Stimulated activated naive CD4-positive, alpha-beta T cell (primary cell): ENCODE measurements at regions not wholly inside any gene's neighbourhood (a gene's known extent, or its start where the extent isn't known, plus 50 kb on each side); places are given as distances from the start of the nearest gene placed in this dataset.
"Not testable (repeated sequence)": the region's sequence is repeated elsewhere in the genome, so short reads cannot be mapped to it uniquely, and the experiment has no call there.

Experiments
- DNase-seq, 6 experiments: peaks; one replicate each; lab custom pipeline; 2025; lab: John Stamatoyannopoulos, UW

- no peak for DNase-seq
Observed at GRCh38 chr18:62629031-62629430, 86.3 kb upstream of the PHLPP1 start.

DNA sequence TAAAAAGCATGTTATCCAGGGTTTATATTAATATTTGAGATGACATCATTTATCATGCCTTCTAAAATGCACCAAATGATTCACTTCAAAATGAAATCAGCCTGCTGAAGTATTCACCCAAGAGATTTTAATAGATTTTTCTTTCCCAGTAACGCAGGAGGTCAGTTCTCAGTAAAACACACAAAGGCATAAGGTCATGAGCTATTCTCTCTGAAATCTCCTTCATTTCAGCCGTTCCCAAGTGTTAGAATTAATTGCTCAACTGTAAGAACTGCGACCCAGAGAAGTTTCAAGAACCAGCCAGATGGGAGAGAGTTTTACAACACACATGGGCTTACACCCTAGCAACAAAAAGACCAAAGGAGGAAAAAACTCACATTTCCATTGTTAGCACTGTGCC is 84.2 kb upstream of the PHLPP1 start:
- no peak for DNase-seq

DNA sequence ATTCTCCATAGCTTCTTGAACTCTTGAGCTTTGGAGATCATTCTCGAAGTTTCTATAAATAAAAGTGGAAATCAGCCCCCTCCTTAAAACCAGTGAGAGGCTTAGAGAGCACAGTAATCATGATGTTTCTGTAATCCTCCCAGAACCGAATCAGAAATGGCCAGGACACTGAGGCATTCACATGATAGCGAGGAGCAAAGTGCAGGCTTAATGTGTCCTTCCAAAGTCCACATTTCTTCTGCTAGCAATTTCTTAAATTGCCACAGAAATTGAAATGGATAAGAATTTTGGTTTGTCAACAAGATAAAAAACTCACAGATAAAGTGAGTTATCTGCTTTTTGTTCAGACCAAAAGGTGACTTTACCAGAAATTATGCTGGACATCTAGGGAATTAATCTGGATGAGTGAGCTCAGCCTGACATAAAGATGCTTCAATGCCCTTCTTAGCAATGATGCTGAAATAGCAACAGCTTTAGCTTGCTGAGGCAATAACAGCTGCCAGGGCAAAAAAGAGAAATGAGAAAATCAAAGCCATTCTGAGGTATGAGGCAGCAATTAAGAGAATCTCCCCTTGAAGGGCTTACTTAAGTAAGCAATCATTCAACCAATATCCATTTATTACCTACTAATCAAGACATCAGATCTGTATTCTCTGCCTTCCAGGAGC is 82.4 kb upstream of the PHLPP1 start:
- DNase-seq = no peak

GRCh38 chr18:62634458-62634857 is 80.9 kb upstream of the PHLPP1 start:
- no peak for DNase-seq

- no peak for DNase-seq
Observed at GRCh38 chr18:62634979-62635630, 80.2 kb upstream of the PHLPP1 start.

- no peak for DNase-seq
Observed at GRCh38 chr18:62637403-62637802, 77.9 kb upstream of the PHLPP1 start.

DNA sequence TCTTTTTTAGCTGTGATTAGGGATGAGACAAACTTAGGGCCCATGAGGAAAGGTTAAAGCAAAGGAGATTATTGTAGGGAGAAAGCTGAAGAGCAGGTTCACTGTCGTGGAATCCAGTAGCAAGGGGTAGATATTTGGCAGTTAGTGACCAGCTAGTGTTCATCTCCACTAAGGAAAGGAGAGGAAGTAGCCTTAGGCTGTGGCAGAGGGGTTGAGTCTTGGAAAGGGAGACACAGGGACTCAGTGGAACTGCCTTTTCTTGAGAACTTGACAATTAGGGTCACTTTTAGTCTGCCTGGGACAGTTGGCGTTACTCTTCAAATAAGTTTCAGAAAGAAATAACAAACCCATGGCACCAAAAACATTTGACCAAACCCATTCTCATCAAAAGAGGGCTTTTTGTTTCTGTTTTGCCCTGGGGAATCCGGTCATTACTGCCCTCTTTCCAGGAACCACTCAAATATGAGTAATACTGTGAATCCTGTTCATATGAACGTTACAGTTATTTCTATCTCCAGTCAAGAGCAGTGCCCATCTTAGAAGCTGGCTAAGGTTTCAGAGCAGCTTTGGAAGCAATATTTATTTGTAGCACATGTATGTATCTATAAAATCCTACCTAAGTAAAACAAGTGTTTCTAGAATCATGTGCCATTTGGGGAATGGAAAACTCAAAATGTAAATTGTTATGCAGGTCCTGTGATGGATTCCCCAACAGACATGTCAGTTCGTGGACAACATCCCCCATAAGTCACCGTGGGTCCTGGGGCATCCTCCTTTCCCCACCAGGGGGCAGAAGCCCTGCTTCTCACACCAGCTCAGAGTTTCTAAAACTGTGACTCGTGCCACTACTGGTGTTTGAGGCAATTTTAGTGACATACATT is 77.3 kb upstream of the PHLPP1 start:
- DNase-seq = peak in 5 of 6 experiments; percentile 9 to 36 (median 31)

- DNase-seq = no peak
Observed at GRCh38 chr18:62643181-62643580, 72.2 kb upstream of the PHLPP1 start.

- DNase-seq = no peak
Observed at GRCh38 chr18:62644773-62645172, 70.6 kb upstream of the PHLPP1 start.

DNA sequence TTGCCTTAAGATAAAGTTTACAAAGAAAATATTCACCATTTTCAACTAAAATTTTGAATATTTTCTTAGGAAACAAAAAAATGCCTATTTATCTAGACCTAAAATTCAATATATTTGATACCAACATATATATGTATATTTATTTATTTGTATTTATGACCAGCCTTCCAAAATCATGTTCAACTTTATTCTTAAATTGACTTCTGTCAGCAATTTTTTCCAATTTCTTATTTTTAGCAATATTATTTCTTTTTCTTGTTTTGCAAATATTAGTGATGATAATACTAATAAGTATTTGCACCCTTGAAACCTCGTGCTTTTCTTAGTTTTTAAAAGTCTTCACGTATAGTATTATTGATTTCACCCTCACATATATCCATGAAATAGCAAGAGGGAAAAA is 68.2 kb upstream of the PHLPP1 start:
- DNase-seq = no peak

GRCh38 chr18:62648045-62648678 is 67.2 kb upstream of the PHLPP1 start:
- DNase-seq = no peak

DNA sequence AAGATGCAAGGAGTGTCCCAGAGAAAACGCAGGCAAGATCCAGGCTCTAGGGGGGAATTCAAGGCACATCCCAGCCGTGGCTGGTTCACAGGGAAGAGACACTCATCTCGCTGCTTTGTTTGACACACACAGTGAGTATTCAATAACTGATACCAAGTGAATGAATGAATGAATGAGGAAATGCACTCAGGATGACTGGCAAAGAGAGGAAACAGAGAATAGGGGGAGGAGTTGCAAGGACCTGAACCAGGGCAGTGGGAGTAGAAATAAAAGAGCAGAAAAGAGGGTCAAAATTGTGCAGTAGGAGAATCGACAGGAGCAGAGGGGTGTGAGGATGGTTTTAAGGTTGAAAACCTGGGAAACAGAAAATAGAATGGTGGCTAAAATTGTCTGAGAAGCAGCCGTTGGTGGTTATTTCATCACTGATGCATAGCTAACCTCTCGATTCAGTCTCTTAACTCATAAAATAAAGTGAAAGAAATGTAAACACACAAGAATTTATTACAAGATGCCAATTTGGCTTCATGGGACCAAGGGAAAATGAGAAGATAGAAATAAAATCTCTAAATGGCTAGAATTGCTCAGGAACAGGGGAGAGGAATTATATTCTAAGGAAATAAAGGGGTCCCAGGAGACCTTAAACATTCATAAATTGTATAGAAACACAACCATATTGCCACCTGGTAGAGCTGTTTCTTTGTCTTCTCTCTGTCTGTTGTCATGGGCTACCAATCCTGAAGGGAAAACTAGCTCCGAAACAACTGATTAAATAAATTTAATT is 63.9 kb upstream of the PHLPP1 start:
- DNase-seq = no peak

DNA sequence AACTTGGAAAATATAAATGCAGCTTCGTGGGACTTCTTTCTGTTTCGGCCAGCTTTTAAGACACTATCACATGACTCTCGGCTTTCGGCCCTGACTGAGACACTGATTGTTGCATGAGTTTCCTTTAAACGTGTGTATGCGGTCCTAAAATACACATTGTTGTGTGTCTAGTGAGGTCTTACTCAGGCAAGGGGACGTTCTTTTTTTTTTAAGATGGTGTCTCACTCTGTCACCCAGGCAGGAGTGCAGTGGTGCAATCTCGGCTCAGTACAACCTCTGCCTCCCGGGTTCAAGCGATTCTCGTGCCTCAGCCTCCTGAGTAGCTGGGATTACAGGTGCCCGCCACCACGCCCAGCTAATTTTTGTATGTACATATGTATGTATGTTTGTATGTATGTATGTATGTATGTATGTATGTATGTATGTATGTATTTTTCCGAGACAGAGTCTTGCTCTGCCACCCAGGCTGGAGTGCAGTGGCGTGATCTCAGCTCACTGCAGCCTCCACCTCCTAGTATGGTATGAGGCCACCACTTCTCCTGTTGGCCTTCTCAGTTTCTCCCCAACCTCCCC is 63.2 kb upstream of the PHLPP1 start:
- not testable (repeated sequence) for DNase-seq

GRCh38 chr18:62655520-62656219 is 59.7 kb upstream of the PHLPP1 start:
- DNase-seq = no peak

DNA sequence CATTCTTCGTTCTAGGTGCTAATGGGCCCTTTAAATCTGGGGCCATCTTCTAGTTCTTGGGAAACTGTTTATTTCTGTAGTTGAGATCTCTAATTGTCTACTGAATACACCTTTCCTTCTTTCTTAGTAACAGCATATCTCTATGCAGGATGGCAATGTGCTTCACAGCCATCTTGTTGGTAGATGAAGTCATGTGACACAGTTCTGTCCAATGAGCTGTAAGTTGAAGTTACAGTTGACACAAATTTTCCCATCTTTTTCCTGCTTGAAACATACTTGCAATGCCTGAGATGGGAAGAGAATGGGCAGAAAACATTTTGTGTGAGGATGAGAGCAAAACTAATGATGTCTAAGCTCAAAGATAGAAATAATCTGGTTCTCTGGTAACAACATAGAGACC is 57.3 kb upstream of the PHLPP1 start:
- no peak for DNase-seq

DNA sequence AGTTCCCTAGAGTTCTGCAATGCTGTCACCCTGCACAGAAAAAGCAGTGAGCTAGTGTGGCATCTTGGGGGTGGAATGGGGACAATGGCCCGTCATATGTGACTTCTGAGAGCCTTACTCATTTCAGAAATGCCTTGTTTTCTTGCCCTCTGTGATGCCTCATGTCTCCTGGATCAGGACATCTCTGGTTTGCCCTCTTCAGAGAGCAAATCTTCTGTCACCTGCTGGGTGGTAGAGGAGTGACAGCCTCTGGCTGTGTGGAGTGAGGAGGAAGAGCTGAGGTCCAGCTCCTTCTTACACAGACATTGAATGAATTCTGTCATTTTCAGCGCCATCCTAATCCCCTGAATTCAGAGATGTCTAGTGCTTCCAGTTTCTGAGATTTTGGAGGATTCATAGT is 55.6 kb upstream of the PHLPP1 start:
- DNase-seq = no peak

DNA sequence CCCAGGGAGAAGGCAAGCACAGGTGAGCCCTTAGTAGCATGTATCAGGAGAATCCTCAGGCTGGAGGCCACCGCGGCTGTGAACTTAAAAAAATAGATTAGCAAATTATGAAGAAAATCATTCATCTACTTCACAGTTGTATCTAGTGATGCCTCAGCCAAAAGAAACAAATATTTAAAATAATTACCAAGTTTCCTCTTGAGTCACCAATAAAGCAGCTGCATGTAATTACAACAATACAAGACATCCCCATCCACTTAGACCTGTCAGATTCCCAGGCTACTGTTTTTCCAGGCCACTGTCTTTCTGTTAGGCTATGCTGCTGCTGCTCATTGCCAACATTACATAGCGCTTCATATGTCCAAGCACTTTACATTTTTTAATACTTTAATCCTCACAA is 54.6 kb upstream of the PHLPP1 start:
- no peak for DNase-seq

DNA sequence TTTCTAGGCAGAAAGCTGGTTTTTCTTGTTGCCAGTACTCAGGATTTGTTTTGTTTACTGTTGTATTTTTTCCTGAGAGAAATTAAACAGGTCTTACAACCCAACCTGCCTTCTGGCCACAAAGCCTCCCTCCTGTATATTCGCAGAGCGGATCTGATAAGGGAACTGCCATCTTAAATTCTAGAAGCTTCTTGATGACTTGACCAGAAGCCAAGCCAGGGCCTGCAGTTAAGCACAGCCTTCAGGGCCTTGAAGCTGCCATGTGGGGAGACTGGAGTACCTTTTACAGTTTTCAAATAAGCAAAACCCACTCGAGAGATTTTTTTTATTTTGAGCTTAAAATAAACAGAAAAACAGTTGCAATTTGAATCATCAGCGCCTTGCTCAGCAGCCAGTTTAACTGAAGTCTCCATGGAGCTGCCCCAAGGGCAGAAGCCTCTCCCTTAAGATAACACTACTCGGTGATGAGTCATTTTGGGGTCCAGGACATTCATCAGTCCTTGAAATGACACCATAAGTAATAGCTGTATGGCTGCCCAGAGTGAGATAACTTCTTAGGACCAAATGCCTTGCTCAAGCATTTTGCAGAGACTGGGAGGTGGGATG is 51.5 kb upstream of the PHLPP1 start:
- no peak for DNase-seq

GRCh38 chr18:62664414-62664813 is 50.9 kb upstream of the PHLPP1 start:
- DNase-seq = no peak

DNA sequence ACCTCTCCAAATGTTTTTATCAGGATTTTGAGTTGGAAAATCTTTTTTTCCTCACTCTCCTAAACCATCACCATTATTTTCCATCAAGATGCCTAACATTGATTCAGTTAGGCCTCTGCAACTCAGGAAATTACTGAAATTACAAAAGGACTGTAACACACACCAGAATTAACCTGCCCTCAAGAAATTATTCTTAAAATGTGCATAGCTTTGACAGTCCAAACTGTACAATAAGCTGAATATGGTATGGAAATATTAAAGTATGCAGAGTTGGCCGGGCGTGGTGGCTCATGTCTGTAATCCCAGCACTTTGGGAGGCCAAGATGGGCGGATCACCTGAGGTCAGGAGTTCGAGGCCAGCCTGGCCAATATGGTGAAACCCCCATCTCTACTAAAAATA is 50.2 kb upstream of the PHLPP1 start:
- DNase-seq = no peak
